ENCODE measurements at regions not wholly inside any gene's neighbourhood (a gene's known extent, or its start where the extent isn't known, plus 50 kb on each side); places are given as distances from the start of the nearest gene placed in this dataset.

DNA sequence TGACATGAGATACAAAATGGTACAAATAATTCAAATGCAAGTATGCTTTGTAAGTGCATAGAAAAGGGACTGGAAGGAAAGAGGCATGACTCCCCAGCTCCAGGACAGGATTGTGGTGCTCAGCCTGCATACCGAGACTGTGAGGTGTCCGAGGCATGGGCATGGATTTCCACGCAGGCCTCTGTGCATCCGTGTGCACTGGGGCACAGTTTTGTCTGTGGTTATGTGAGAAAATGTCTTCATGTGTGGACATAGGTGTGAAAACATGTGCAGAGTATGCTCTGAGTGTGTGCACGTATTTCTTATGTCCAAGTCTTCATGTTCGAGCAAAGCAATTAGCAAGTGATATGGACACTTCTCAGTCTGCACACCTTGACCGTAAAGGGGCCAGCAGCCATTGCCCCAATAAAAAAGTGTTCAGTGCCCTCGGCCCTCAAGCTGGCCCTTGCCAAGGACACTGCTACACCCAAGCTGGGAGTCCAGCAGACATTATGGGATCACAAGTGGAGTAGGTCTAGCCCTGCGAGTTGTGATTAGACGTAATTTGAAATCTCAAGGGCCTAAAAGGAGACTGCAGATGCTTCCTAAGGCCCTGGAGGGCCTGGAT lies 120.7 kb downstream of the CYP26B1 start:
- TF ChIP-seq POLR2A (IDR thresholded peaks at IDR 0.05; ENCODE audit: low read depth, low read length): no peak
- TF ChIP-seq, protein P1, sequence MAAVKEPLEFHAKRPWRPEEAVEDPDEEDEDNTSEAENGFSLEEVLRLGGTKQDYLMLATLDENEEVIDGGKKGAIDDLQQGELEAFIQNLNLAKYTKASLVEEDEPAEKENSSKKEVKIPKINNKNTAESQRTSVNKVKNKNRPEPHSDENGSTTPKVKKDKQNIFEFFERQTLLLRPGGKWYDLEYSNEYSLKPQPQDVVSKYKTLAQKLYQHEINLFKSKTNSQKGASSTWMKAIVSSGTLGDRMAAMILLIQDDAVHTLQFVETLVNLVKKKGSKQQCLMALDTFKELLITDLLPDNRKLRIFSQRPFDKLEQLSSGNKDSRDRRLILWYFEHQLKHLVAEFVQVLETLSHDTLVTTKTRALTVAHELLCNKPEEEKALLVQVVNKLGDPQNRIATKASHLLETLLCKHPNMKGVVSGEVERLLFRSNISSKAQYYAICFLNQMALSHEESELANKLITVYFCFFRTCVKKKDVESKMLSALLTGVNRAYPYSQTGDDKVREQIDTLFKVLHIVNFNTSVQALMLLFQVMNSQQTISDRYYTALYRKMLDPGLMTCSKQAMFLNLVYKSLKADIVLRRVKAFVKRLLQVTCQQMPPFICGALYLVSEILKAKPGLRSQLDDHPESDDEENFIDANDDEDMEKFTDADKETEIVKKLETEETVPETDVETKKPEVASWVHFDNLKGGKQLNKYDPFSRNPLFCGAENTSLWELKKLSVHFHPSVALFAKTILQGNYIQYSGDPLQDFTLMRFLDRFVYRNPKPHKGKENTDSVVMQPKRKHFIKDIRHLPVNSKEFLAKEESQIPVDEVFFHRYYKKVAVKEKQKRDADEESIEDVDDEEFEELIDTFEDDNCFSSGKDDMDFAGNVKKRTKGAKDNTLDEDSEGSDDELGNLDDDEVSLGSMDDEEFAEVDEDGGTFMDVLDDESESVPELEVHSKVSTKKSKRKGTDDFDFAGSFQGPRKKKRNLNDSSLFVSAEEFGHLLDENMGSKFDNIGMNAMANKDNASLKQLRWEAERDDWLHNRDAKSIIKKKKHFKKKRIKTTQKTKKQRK (IDR thresholded peaks at IDR 0.05; ENCODE audit: low read depth, low read length): no peak
- no peak for TF ChIP-seq CBFB (IDR thresholded peaks at IDR 0.05; ENCODE audit: low read depth)
- no peak for TF ChIP-seq RCOR1 (conservative IDR thresholded peaks at IDR 0.05; ENCODE audit: low read depth, low read length)
- no peak for TF ChIP-seq CBX3 (IDR thresholded peaks at IDR 0.05; ENCODE audit: borderline replicate concordance, low read depth)
- TF ChIP-seq EP300 (IDR thresholded peaks at IDR 0.05; ENCODE audit: borderline replicate concordance in 1 of 2, control insufficient read depth in 1 of 2, low read depth in 2 of 2, low read length in 2 of 2): no peak
- no peak for TF ChIP-seq POLR2AphosphoS5 (IDR thresholded peaks at IDR 0.05; ENCODE audit: low read length)
- TF ChIP-seq, protein P2, sequence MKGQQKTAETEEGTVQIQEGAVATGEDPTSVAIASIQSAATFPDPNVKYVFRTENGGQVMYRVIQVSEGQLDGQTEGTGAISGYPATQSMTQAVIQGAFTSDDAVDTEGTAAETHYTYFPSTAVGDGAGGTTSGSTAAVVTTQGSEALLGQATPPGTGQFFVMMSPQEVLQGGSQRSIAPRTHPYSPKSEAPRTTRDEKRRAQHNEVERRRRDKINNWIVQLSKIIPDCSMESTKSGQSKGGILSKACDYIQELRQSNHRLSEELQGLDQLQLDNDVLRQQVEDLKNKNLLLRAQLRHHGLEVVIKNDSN (IDR thresholded peaks at IDR 0.05; ENCODE audit: borderline replicate concordance, extremely low read length, insufficient read depth, low read depth, low read length): no peak
- TF ChIP-seq, protein P3, sequence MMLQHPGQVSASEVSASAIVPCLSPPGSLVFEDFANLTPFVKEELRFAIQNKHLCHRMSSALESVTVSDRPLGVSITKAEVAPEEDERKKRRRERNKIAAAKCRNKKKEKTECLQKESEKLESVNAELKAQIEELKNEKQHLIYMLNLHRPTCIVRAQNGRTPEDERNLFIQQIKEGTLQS (IDR thresholded peaks at IDR 0.05; ENCODE audit: borderline replicate concordance, extremely low read depth, low read depth, low read length): no peak

Measured in GM12878 (cell line).